GDM1 (cell line): ENCODE measurements at regions not wholly inside any gene's neighbourhood (a gene's known extent, or its start where the extent isn't known, plus 50 kb on each side); places are given as distances from the start of the nearest gene placed in this dataset.

Experiments used
- DNase-seq: peaks from one replicate; lab custom pipeline; 2025; lab: John Stamatoyannopoulos, UW

DNA sequence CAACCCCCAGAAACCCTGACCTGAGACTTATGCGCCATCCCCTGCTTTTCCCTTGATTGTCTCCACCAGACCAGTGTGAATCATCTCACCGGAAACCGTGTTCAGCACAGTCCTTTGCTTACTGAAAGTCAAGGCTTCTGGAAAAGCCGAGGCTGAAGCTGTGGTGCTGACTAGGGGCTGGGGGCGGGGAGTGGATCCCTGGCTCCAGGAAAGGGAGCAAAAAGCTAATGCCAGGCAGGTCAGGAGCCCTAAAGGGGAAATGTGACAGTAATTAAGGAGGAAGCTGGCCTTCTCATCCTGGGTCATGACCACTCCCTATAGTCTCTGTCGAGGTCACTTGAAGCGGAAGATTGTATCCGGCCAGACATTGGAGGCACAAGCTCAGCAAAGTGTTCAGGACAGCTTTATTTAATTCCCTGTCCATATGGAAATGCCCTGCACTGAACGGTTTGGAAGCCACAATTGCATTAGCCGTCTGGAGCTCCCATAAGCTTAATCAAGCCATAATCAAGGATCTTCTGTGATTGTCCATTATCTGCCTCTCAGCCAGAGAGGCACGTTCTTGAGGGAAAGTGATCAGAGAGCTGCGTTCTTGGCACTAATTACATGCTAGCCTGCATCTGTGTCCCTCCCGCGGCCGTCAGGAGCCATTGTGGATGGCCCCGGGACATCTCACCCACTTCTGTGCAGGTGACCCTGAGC lies 403.6 kb downstream of the RRAGC start:
- no peak for DNase-seq

DNA sequence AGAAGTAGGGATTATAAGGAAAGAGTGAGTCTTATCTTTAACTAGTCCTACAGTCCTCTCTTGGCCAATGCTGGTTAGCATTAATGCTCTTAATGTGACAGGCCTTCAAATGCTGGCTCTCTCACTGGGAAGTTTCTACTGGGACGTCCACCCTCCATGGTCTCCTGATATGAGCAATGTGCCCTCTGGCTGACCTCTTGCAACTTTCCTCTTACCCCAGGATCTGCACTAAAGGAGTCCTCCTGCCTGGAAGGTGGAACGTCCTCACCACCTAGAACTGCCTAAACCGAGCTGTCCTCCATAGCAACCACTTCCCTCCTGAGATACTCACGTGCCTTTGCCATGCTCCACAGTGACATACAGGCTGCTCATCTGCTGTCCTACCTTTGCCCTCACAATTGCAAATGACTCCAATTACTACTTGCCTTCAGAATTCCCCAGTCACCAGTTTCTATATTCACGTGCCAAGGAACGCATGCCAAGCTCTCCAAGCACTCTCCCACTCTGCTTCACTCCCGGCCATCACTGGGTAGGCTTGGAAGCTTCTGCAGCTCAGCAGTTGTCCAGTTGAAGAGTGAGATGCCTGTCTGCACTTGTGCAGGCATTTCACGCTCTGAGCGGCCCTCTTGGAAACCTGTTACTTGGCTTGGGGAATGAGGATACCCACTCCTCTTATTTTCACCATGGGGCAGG lies 404.7 kb downstream of the RRAGC start:
- no peak for DNase-seq

DNA sequence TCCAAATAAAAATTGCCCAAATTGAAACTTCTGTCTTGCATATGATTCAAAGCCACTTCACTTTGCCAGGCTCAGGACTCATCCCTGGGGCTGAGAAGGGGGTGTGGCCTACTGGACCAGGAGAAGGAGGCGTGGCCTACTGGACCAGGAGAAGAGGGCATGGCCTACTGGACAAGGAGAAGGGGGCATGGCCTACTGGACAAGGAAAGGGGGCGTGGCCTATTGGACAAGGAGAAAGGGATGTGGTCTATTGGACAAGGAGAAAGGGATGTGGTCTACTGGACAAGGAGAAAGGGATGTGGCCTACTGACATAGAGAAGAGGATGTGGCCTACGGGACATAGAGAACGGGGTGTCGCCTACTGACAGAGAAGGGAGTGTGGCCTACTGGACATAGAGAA lies 405.3 kb downstream of the RRAGC start:
- no peak for DNase-seq

DNA sequence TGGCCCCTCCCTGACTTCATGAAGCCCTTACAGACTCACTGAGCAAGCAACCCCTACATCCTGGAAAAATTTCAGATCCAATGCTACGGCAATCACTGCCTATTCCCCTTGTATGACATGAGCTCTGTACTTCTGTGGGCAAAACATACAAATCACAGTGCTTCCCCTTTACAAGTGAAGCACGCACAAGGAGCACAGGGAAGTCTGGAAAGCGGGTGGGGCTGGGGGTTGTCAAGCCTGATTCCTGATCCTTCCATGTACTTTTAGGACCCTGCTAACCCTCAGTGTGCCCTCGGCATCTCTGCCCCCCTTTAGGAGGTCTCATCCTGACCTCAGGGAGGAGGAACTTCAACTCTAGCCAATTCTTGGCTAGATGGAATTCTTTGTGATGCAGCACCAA lies 405.7 kb upstream of the POU3F1 start:
- no peak for DNase-seq

DNA sequence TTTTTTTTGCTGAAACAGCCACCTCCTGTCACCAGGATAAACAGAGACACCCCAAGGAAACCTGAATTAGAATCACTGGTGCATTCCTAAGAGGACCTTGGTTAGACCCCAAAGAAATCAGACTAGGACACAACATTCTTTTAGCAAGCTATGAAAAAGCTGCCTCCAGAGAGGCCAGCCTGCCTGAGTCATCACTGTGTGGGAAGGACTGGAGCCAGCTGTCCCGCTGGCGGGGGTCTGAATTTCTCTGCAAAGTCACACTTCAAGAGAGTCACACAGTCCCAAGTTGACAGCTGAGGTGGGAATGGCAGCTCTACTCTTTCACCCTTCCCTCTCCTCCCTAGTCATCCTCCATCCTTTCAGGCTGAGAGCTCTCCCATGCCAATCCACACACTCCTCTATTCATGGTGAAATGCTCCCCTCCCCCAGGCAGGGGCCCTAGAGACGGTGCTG lies 405.0 kb upstream of the POU3F1 start:
- DNase-seq, result no peak

DNA sequence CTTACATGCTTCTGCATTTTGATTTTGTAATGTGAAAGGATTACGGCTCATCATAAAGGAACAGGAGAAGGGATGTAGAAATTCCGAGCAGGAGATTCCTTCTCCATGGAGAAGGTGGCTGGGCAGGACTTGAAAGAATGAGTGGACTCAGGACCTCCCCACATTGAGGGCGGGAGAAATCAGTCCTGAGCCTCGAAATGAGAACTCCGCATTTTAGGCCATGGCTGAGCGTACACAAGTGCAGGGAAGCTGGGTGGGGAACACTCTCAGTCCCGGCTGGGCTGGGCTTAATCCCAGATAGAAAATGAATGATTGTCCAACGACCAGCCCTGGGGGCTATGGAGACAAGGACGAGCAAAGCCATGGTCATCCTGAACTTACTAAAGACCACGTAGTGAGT lies 402.3 kb upstream of the POU3F1 start:
- DNase-seq, result no peak

- DNase-seq, result no peak
Observed at GRCh38 chr1:38446936-38447335, 400.3 kb upstream of the POU3F1 start.

DNA sequence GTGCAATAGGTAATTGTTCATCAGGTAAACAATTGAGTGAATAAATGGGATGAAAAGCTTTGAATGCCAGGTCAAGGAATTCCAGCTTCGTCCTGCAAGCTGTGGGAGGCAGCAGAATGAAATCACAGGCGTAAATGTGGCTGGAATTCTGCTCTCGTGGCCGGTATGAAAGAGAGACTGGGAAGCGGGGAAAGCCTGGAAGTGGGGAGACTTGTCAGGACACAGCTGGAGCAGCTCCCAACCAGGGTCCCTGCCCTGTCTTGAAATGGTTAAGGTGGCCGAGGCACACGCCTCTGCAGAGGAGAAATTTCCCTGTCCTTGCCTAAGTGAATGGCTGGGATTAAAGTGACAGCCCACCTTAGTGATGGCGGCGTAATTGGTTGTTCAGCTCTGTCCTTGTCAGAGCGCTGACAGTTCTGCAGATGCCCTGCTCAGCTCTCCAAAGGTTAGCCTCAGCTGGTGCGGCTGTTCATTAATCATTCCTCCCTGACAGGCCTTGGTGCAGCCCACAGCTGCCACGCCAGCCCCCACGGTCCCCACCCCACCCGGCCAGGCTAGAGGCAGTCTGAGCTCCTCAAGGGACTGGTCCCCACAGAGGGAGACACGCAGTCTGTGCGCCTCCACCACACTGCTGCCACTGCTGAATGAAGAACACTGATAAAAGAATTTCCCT lies 398.3 kb upstream of the POU3F1 start:
- DNase-seq, result no peak

GRCh38 chr1:38444311-38444710 lies 397.7 kb upstream of the POU3F1 start:
- no peak for DNase-seq

GRCh38 chr1:38440402-38440801 lies 393.8 kb upstream of the POU3F1 start:
- no peak for DNase-seq

- DNase-seq, result no peak
Observed at GRCh38 chr1:38436749-38437148, 390.2 kb upstream of the POU3F1 start.

DNA sequence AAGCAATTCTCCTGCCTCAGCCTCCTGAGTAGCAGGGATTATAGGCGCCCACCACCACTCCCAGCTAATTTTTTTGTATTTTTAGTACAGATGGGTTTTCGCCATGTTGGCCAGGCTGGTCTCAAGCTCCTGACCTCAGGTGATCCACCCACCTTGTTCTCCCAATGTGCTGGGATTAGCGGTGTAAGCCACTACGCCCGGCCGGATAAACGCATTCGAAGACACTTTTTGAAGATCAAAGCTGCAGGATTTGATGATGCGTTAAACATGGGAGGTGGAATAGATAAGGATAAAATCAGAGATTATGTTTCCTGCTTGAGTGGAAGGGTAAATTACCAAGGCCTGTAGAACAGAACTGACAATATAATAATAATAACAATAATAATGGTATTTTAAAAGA lies 389.4 kb upstream of the POU3F1 start:
- DNase-seq, result no peak

DNA sequence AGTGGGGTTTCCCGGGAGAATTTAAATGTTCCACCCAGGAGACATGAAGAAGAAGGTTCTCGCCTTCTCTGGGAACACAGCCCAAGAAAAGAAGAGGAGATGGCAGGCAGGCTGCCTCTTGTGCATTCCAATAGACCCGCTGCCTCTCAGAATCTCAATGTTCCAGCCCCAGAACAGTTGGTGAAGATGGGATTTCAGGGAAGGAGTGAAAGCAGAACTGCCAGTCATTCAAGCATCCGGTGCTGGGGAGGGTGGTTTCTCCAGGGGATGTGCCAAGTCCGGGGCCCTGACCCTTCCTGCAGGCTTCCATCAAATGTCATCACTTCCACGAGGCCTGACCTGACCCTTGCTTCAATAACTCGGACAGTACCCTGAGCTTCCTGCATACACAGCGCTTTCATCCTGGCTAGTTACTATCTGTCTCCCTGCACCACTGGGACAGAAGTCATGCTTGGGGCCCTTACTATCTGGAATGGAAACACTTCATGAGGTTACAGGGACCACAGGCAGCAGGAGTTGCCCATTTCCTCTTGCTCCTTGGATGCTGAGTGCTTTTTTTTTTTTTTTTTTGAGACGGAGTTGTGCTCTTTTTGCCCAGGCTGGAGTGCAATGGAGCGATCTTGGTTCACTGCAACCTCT lies 386.6 kb upstream of the POU3F1 start:
- no peak for DNase-seq

GRCh38 chr1:38431535-38432376 lies 385.2 kb upstream of the POU3F1 start:
- DNase-seq, result no peak

- DNase-seq, result no peak
Observed at GRCh38 chr1:38430949-38431348, 384.4 kb upstream of the POU3F1 start.

GRCh38 chr1:38424677-38425076 lies 378.1 kb upstream of the POU3F1 start:
- no peak for DNase-seq

DNA sequence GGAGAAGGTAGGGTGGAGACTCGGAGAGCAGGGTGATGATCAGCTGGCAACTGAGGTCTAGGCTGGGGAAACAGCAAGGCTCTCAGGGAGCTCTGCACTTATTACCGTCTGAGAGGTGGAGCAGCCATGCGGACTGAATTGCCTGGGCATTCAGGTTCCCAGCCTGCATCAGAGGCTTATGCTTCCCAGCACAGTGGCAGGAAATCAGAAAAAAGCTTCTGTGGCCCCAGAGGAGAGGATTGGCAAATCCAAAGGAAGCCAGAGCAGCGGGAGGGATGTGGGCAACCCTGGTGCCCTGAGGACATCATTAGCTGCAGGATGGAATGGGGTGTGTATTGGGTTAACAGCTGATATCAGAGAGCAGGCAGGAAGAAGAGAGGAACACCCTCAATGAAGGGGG lies 374.1 kb upstream of the POU3F1 start:
- no peak for DNase-seq

GRCh38 chr1:38418195-38419030 lies 371.8 kb upstream of the POU3F1 start:
- no peak for DNase-seq

DNA sequence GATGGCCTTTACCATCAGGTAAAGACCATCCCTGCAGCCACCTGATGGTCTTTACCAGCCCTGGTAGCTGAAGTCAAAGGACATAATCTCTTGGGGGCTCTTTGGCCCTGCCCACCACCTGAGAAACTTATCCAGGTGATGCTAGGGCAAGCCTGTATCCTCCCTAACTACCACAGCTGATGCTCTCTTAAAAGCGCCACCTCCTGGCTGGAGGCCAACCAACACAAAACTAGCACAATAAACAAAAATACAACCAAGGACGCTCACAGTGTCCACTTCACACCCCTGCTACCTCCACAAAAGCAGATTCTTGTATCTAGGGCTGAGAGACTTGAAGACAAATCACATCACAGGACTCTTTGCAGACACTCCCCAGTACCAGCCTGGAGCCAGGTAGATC lies 357.1 kb upstream of the POU3F1 start:
- no peak for DNase-seq

DNA sequence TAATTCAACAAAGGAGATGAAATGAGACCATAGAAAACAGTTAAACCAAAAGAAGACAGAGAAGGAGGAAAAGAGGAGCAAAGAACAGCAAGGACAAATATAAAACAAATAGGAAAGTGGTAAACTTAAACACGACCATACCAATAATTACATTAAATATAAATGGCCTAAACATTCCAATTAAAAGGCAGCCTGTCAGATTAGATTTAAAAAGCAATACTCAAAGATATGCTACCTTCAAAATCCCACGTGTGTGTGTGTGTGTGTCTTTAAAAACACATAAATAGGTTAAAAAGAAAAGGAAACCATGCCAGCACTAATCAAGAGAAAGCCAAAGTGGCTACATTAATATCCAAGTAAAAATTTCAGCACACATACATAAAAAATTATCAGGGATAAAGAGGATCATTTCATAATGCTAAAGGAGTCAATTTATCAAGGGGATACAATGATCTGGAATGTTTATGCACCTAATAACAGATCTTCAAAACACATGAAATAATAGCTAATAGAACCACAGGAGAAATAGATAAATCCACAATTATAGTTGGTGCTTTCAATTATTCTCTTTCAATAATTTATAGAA lies 355.7 kb upstream of the POU3F1 start:
- DNase-seq, result no peak

DNA sequence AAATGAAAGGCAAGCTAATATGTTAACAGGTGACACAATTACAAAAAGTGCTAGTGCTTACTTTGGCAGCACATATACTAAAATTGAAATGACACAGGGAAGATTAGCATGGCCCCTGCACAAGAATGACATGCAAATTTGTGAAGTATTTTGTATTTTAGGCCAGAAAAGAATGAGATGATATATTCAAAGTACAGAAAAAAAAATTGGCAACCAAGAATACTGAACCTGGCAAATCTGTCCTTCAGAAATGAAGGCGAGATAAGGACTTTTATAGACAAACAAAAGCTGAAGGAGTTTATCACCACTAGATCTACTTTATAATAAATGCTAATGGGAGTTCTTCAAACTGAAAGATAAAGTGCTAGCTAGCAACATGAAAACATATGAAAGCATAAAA lies 350.0 kb upstream of the POU3F1 start:
- DNase-seq, result no peak
